ENCODE measurements at regions not wholly inside any gene's neighbourhood (a gene's known extent, or its start where the extent isn't known, plus 50 kb on each side); places are given as distances from the start of the nearest gene placed in this dataset.

- DNase-seq (ENCODE audit: extremely low spot score) = no peak
- Histone ChIP-seq H3K4me1 (no peaks in the 10 kb centered on the region), H3K27me3 (no peaks in the 10 kb centered on the region), H3K27ac (replicated peaks in 1 of 4) (no peak overlapping the region), H3K36me3 (no peaks in the 10 kb centered on the region), H3K4me3 (no peak overlapping the region), H3K9me3 (no peaks in the 10 kb centered on the region)
- intact Hi-C loops (cut with DNase I) = no loop called here
- 81% methylated on average over 1 of the region's 1 CpG for WGBS
- TF ChIP-seq POLR2AphosphoS5 (IDR thresholded peaks at IDR 0.05) (no peak), CTCF (IDR thresholded peaks at IDR 0.05) (no peak), POLR2A (IDR thresholded peaks at IDR 0.05; ENCODE audit: low read depth) (no peak), EP300 (IDR thresholded peaks at IDR 0.05) (no peak)
These were observed 107.7 kb upstream of the YPEL5 start for GRCh38 chr2:30039101-30039500.

- Histone ChIP-seq H3K36me3 (no peaks in the 10 kb centered on the region), H3K4me3 (no peak overlapping the region), H3K27ac (replicated peaks in 1 of 4) (no peak overlapping the region), H3K4me1 (no peaks in the 10 kb centered on the region), H3K27me3 (no peaks in the 10 kb centered on the region), H3K9me3 (no peaks in the 10 kb centered on the region)
- WGBS = 100% methylated on average over 1 of the region's 1 CpG
- TF ChIP-seq EP300 (IDR thresholded peaks at IDR 0.05) (no peak), POLR2AphosphoS5 (IDR thresholded peaks at IDR 0.05) (no peak), CTCF (IDR thresholded peaks at IDR 0.05) (no peak), POLR2A (IDR thresholded peaks at IDR 0.05; ENCODE audit: low read depth) (no peak)
- intact Hi-C loops (cut with DNase I) = no loop called here
- peak; percentile 45 for DNase-seq (ENCODE audit: extremely low spot score)
These were observed 106.7 kb upstream of the YPEL5 start for GRCh38 chr2:30040147-30040546.

GRCh38 chr2:30041884-30042283 lies 104.9 kb upstream of the YPEL5 start:
- WGBS = 77% methylated on average over 5 of the region's 5 CpGs
- intact Hi-C loops (cut with DNase I) = no loop called here

GRCh38 chr2:30046396-30046795 lies 100.4 kb upstream of the YPEL5 start:
- TF ChIP-seq EP300 (IDR thresholded peaks at IDR 0.05) = no peak
- no peak for TF ChIP-seq CTCF (IDR thresholded peaks at IDR 0.05)
- TF ChIP-seq POLR2AphosphoS5 (IDR thresholded peaks at IDR 0.05) = no peak
- no peak for TF ChIP-seq POLR2A (IDR thresholded peaks at IDR 0.05; ENCODE audit: low read depth)
- H3K27ac ChIP-seq (replicated peaks in 1 of 4) = no peak overlapping the region
- H3K4me1 ChIP-seq = no peaks in the 10 kb centered on the region
- H3K4me3 ChIP-seq = no peak overlapping the region
- no peaks in the 10 kb centered on the region for H3K9me3 ChIP-seq
- peaks cover 0 to 14% (median 0%) of the 10 kb centered on the region in 4 donors for H3K27me3 ChIP-seq
- WGBS = 84% methylated on average over 2 of the region's 2 CpGs
- H3K36me3 ChIP-seq = no peaks in the 10 kb centered on the region
- DNase-seq (ENCODE audit: extremely low spot score) = peak; percentile 55
- intact Hi-C loops (cut with DNase I) = no loop called here

More at GRCh38 chr2:30041884-30042283, 104.9 kb upstream of the YPEL5 start:
- H3K27me3 ChIP-seq = peaks cover 0 to 5% (median 0%) of the 10 kb centered on the region in 4 donors
- H3K36me3 ChIP-seq = no peaks in the 10 kb centered on the region
- no peak overlapping the region for H3K4me3 ChIP-seq
- DNase-seq (ENCODE audit: extremely low spot score) = peak; percentile 62
- H3K27ac ChIP-seq (replicated peaks in 1 of 4) = no peak overlapping the region
- TF ChIP-seq POLR2AphosphoS5 (IDR thresholded peaks at IDR 0.05) (no peak), CTCF (IDR thresholded peaks at IDR 0.05) (no peak), EP300 (IDR thresholded peaks at IDR 0.05) (no peak)
- H3K9me3 ChIP-seq = no peaks in the 10 kb centered on the region
- no peaks in the 10 kb centered on the region for H3K4me1 ChIP-seq

- Histone ChIP-seq H3K27me3 (peaks cover 0 to 14% (median 0%) of the 10 kb centered on the region in 4 donors), H3K36me3 (no peaks in the 10 kb centered on the region), H3K4me1 (no peaks in the 10 kb centered on the region), H3K4me3 (no peak overlapping the region), H3K9me3 (no peaks in the 10 kb centered on the region), H3K27ac (replicated peaks in 1 of 4) (no peak overlapping the region)
- DNase-seq (ENCODE audit: extremely low spot score) = no peak
- intact Hi-C loops (cut with DNase I) = no loop called here
- no peak for TF ChIP-seq POLR2A (IDR thresholded peaks at IDR 0.05; ENCODE audit: low read depth)
- 42% methylated on average over 3 of the region's 3 CpGs for WGBS
These were observed 99.8 kb upstream of the YPEL5 start for GRCh38 chr2:30046979-30047378.

Data from esophagus muscularis mucosa (tissue), 4 donors.